Karpas-422 (cell line): ENCODE measurements at regions not wholly inside any gene's neighbourhood (a gene's known extent, or its start where the extent isn't known, plus 50 kb on each side); places are given as distances from the start of the nearest gene placed in this dataset.

ENCODE experiments used
- DNase-seq: peaks from one replicate; pipeline ENCODE4 v3.0.0-alpha.2; 2015
- H2AFZ ChIP-seq: fragments of 200-600 bp; sonication (generic); 2 replicates; pipeline ENCODE4 v1.6.1; 2014; ENCODE audit warnings: antibody characterized with exemption, low read length, mixed read lengths
- H3K27ac ChIP-seq: fragments of 200-600 bp; sonication (generic); 2 replicates; pipeline ENCODE4 v1.5.1; 2014; ENCODE audit warnings: mild to moderate bottlenecking, low read length, moderate library complexity
- H3K27me3 ChIP-seq: fragments of 200-600 bp; sonication (generic); 2 replicates; pipeline ENCODE4 v1.6.1; 2014; ENCODE audit warnings: low read length, mixed read lengths
- H3K36me3 ChIP-seq: fragments of 200-600 bp; sonication (generic); 2 replicates; pipeline ENCODE4 v1.6.1; 2014; ENCODE audit warnings: low read length, mixed read lengths; ENCODE audit not compliant: insufficient read depth
- H3K4me1 ChIP-seq: fragments of 200-600 bp; sonication (generic); 2 replicates; pipeline ENCODE4 v1.6.1; 2014; ENCODE audit warnings: mild to moderate bottlenecking, low read length, mixed read lengths
- H3K4me2 ChIP-seq: fragments of 200-600 bp; sonication (generic); 2 replicates; pipeline ENCODE4 v1.6.1; 2014; ENCODE audit warnings: low read length, low read depth, mild to moderate bottlenecking; ENCODE audit not compliant: poor library complexity, severe bottlenecking
- H3K4me3 ChIP-seq: fragments of 200-600 bp; sonication (generic); 2 replicates; pipeline ENCODE4 v1.5.1; 2014; ENCODE audit warnings: mild to moderate bottlenecking, antibody characterized with exemption, low read length, mixed read lengths
- H3K79me2 ChIP-seq: fragments of 200-600 bp; sonication (generic); 2 replicates; pipeline ENCODE4 v1.6.1; 2014; ENCODE audit warnings: mild to moderate bottlenecking, low read length, mixed read lengths
- H3K9ac ChIP-seq: fragments of 200-600 bp; sonication (generic); 2 replicates; pipeline ENCODE4 v1.6.0; 2014; ENCODE audit warnings: low read length
- H3K9me2 ChIP-seq: fragments of 200-600 bp; sonication (generic), shearing (Covaris generic); replicated peaks from 2 replicates; pipeline ENCODE4 v1.6.0; 2014; ENCODE audit warnings: mild to moderate bottlenecking, low read length, moderate library complexity; ENCODE audit not compliant: insufficient read depth
- H3K9me3 ChIP-seq: fragments of 300-700, 200-600 bp; sonication (generic); 2 replicates; pipeline ENCODE4 v1.6.1; 2014; ENCODE audit warnings: low read length, mixed read lengths
- H4K20me1 ChIP-seq: fragments of 200-600 bp; sonication (generic); 2 replicates; pipeline ENCODE4 v1.6.1; 2014; ENCODE audit warnings: mild to moderate bottlenecking, antibody characterized with exemption, low read length, low read depth; ENCODE audit not compliant: insufficient read depth

GRCh38 chr21:38963006-38963405, 157.3 kb downstream of the ETS2 start:
- Histone ChIP-seq H2AFZ (no peak overlapping the region), H3K4me3 (no peak overlapping the region), H3K4me1 (no peaks in the 10 kb centered on the region), H3K79me2 (no peaks in the 10 kb centered on the region), H3K27me3 (no peaks in the 10 kb centered on the region; the same call in 1 of the 2 replicates), H4K20me1 (no peaks in the 10 kb centered on the region), H3K36me3 (no peaks in the 10 kb centered on the region), H3K9me2 (no peaks in the 10 kb centered on the region), H3K27ac (no peak overlapping the region), H3K9me3 (no peaks in the 10 kb centered on the region), H3K9ac (no peak overlapping the region), H3K4me2 (no peak overlapping the region)
- no peak for DNase-seq

GRCh38 chr21:38960251-38960650, 154.5 kb downstream of the ETS2 start:
- H3K27me3 ChIP-seq = no peaks in the 10 kb centered on the region; the same call in 1 of the 2 replicates
- no peaks in the 10 kb centered on the region for H3K9me3 ChIP-seq
- H3K79me2 ChIP-seq = no peaks in the 10 kb centered on the region
- no peak overlapping the region for H3K4me3 ChIP-seq
- H3K4me2 ChIP-seq = no peak overlapping the region
- H4K20me1 ChIP-seq = no peaks in the 10 kb centered on the region
- no peak overlapping the region for H2AFZ ChIP-seq
- no peaks in the 10 kb centered on the region for H3K4me1 ChIP-seq
- DNase-seq = no peak
- no peak overlapping the region for H3K27ac ChIP-seq
- H3K9me2 ChIP-seq = no peaks in the 10 kb centered on the region
- H3K9ac ChIP-seq = no peak overlapping the region
- no peaks in the 10 kb centered on the region for H3K36me3 ChIP-seq

GRCh38 chr21:38959692-38960061, 153.9 kb downstream of the ETS2 start:
- Histone ChIP-seq H3K4me1 (no peaks in the 10 kb centered on the region), H3K79me2 (no peaks in the 10 kb centered on the region), H3K4me2 (no peak overlapping the region), H3K27me3 (no peaks in the 10 kb centered on the region; the same call in 1 of the 2 replicates), H3K27ac (no peak overlapping the region), H3K9ac (no peak overlapping the region), H3K36me3 (no peaks in the 10 kb centered on the region), H3K9me2 (no peaks in the 10 kb centered on the region), H2AFZ (no peak overlapping the region), H3K9me3 (no peaks in the 10 kb centered on the region), H4K20me1 (no peaks in the 10 kb centered on the region), H3K4me3 (no peak overlapping the region)
- DNase-seq = no peak

GRCh38 chr21:38958940-38959691, 153.4 kb downstream of the ETS2 start:
- Histone ChIP-seq H3K27me3 (no peaks in the 10 kb centered on the region; the same call in 1 of the 2 replicates), H3K27ac (no peak overlapping the region), H3K4me2 (no peak overlapping the region), H3K4me1 (no peaks in the 10 kb centered on the region), H3K9me3 (no peaks in the 10 kb centered on the region), H3K36me3 (no peaks in the 10 kb centered on the region), H3K4me3 (no peak overlapping the region), H3K9ac (no peak overlapping the region), H3K9me2 (no peaks in the 10 kb centered on the region), H2AFZ (no peak overlapping the region), H3K79me2 (no peaks in the 10 kb centered on the region), H4K20me1 (no peaks in the 10 kb centered on the region)
- DNase-seq = no peak

- no peak overlapping the region for H3K4me3 ChIP-seq
- no peaks in the 10 kb centered on the region for H3K9me2 ChIP-seq
- H3K79me2 ChIP-seq = no peaks in the 10 kb centered on the region
- no peaks in the 10 kb centered on the region for H3K9me3 ChIP-seq
- H4K20me1 ChIP-seq = no peaks in the 10 kb centered on the region
- no peak overlapping the region for H2AFZ ChIP-seq
- no peak overlapping the region for H3K27ac ChIP-seq
- H3K4me2 ChIP-seq = no peak overlapping the region
- H3K9ac ChIP-seq = no peak overlapping the region
- H3K27me3 ChIP-seq = no peaks in the 10 kb centered on the region; the same call in 1 of the 2 replicates
- no peak for DNase-seq
- H3K4me1 ChIP-seq = no peaks in the 10 kb centered on the region
- no peaks in the 10 kb centered on the region for H3K36me3 ChIP-seq
These were observed 152.6 kb downstream of the ETS2 start for GRCh38 chr21:38958323-38958705.

GRCh38 chr21:38957575-38958322, 152.0 kb downstream of the ETS2 start:
- Histone ChIP-seq H3K4me3 (no peak overlapping the region), H3K4me2 (no peak overlapping the region), H3K79me2 (no peaks in the 10 kb centered on the region), H2AFZ (no peak overlapping the region), H3K9me2 (no peaks in the 10 kb centered on the region), H3K4me1 (no peaks in the 10 kb centered on the region), H3K9me3 (no peaks in the 10 kb centered on the region), H3K9ac (no peak overlapping the region), H3K27ac (no peak overlapping the region), H3K27me3 (no peaks in the 10 kb centered on the region; the same call in 1 of the 2 replicates), H4K20me1 (no peaks in the 10 kb centered on the region), H3K36me3 (no peaks in the 10 kb centered on the region)
- DNase-seq = no peak

- Histone ChIP-seq H3K4me2 (no peak overlapping the region), H4K20me1 (no peaks in the 10 kb centered on the region), H3K79me2 (no peaks in the 10 kb centered on the region), H3K9ac (no peak overlapping the region), H3K9me2 (no peaks in the 10 kb centered on the region), H3K4me3 (no peak overlapping the region), H3K27ac (no peak overlapping the region), H3K27me3 (no peaks in the 10 kb centered on the region; the same call in 1 of the 2 replicates), H3K4me1 (no peaks in the 10 kb centered on the region), H3K36me3 (no peaks in the 10 kb centered on the region), H2AFZ (no peak overlapping the region), H3K9me3 (no peaks in the 10 kb centered on the region)
- no peak for DNase-seq
These were observed 151.3 kb downstream of the ETS2 start for GRCh38 chr21:38956856-38957571.

GRCh38 chr21:38956521-38956855, 150.8 kb downstream of the ETS2 start:
- Histone ChIP-seq H2AFZ (no peak overlapping the region), H3K27ac (no peak overlapping the region), H3K79me2 (no peaks in the 10 kb centered on the region), H3K4me1 (no peaks in the 10 kb centered on the region), H3K9me2 (no peaks in the 10 kb centered on the region), H3K27me3 (no peaks in the 10 kb centered on the region; the same call in 1 of the 2 replicates), H3K9ac (no peak overlapping the region), H3K9me3 (no peaks in the 10 kb centered on the region), H3K4me3 (no peak overlapping the region), H3K4me2 (no peak overlapping the region), H3K36me3 (no peaks in the 10 kb centered on the region), H4K20me1 (no peaks in the 10 kb centered on the region)
- no peak for DNase-seq
